Endothelial cell of umbilical vein (primary cell): ENCODE measurements at regions not wholly inside any gene's neighbourhood (a gene's known extent, or its start where the extent isn't known, plus 50 kb on each side); places are given as distances from the start of the nearest gene placed in this dataset.

ENCODE experiments used
- BruUV-seq: library from RNA; stranded (reverse); fragments of 400-500 nt; replicated peaks from 2 replicates; lab custom pipeline; 2021; lab: Mats Ljungman, UMichigan
- CTCF ChIA-PET: fragments of 300-600, 350-600 bp; sonication (Branson Sonifier 250); formaldehyde crosslinking; loops from one replicate; lab custom pipeline; 2021; ENCODE audit warnings: antibody characterized with exemption, inconsistent platforms; lab: Charles Lee
- POLR2A ChIA-PET: fragments of 300-600, 350-600 bp; sonication (Branson Sonifier 250); formaldehyde crosslinking; loops from one replicate; lab custom pipeline; 2021; ENCODE audit warnings: antibody characterized with exemption, inconsistent platforms; lab: Charles Lee
- DNase-seq: peaks from one replicate; pipeline ENCODE4 v3.0.0-alpha.2; 2011; ENCODE audit warnings: low read depth, low spot score
- FAIRE-seq: peaks from 2 replicates; lab custom pipeline; 2011; peaks lifted over from hg19 to GRCh38; lab: Jason Lieb, UNC
- H2AFZ ChIP-seq: 2 replicates; pipeline ENCODE4 v1.6.0; 2012; ENCODE audit warnings: low read depth, low read length, control low read depth, inconsistent platforms
- H3K27ac ChIP-seq: 2 replicates; pipeline ENCODE4 v1.5.1; 2011; ENCODE audit warnings: low read depth, mild to moderate bottlenecking, control low read depth, low read length, moderate library complexity; ENCODE audit not compliant: insufficient read depth
- H3K27me3 ChIP-seq, 2 experiments: 2 replicates each; pipeline versions ENCODE4 v1.6.0 to v1.6.1; 2011; ENCODE audit warnings: low read length in 2 of 2, mixed read lengths in 1 of 2; ENCODE audit not compliant: control insufficient read depth in 2 of 2, insufficient read depth in 2 of 2
- H3K36me3 ChIP-seq, 2 experiments: 2 replicates in 1 of 2; 3 replicates in 1 of 2; pipeline ENCODE4 v1.5.1; 2011; ENCODE audit warnings: low read length in 2 of 2, mild to moderate bottlenecking in 1 of 2, moderate library complexity in 1 of 2; ENCODE audit not compliant: control insufficient read depth in 2 of 2, insufficient read depth in 2 of 2; ENCODE audit errors: extremely low read depth in 1 of 2
- H3K4me1 ChIP-seq: 3 replicates; pipeline ENCODE4 v1.5.1; 2011; ENCODE audit warnings: mild to moderate bottlenecking, low read length; ENCODE audit not compliant: control insufficient read depth, insufficient read depth; ENCODE audit errors: extremely low read depth
- H3K4me2 ChIP-seq: 2 replicates; pipeline ENCODE4 v1.6.1; 2011; ENCODE audit warnings: low read length, control low read depth, mixed read lengths; ENCODE audit not compliant: insufficient read depth
- H3K4me3 ChIP-seq, 3 experiments: fragments of 200-600 bp in 1 of 3; sonication (generic), shearing (Covaris generic) in 1 of 3; replicated peaks in 1 of 3; 2 replicates each; pipeline ENCODE4 v1.5.1; 2011 to 2016; ENCODE audit warnings: control low read depth in 3 of 3, low read length in 3 of 3, mild to moderate bottlenecking in 2 of 3, inconsistent platforms in 1 of 3, low read depth in 1 of 3, moderate library complexity in 1 of 3; ENCODE audit not compliant: insufficient read depth in 1 of 3
- H3K79me2 ChIP-seq: 2 replicates; pipeline ENCODE4 v1.6.0; 2012; ENCODE audit warnings: low read length, inconsistent platforms; ENCODE audit not compliant: control insufficient read depth, insufficient read depth
- H3K9ac ChIP-seq: replicated peaks from 2 replicates; pipeline ENCODE3; 2011; ENCODE audit warnings: low read length, control low read depth; ENCODE audit not compliant: insufficient read depth; ENCODE audit errors: extremely low read depth
- H3K9me1 ChIP-seq: replicated peaks from 3 replicates; pipeline ENCODE4 v1.6.0; 2011; ENCODE audit warnings: mild to moderate bottlenecking, low read length; ENCODE audit not compliant: control insufficient read depth, insufficient read depth; ENCODE audit errors: extremely low read depth
- H3K9me3 ChIP-seq: replicated peaks from 2 replicates; pipeline ENCODE4 v1.5.1; 2012; ENCODE audit warnings: low read length, inconsistent platforms; ENCODE audit not compliant: control insufficient read depth, insufficient read depth
- H4K20me1 ChIP-seq: replicated peaks from 2 replicates; pipeline ENCODE3; 2011; ENCODE audit warnings: mild to moderate bottlenecking, low read length; ENCODE audit not compliant: control insufficient read depth, insufficient read depth; ENCODE audit errors: extremely low read depth
- EZH2 ChIP-seq: IDR thresholded peaks from 2 replicates; pipeline ENCODE4 v1.6.1; 2012; ENCODE audit warnings: borderline replicate concordance, low read depth, mild to moderate bottlenecking, moderate library complexity, low read length, inconsistent platforms; ENCODE audit not compliant: severe bottlenecking
- FOS ChIP-seq: IDR thresholded peaks from 2 replicates; pipeline ENCODE4 v1.6.1; 2011; ENCODE audit warnings: mild to moderate bottlenecking, low read length, moderate library complexity, borderline replicate concordance; ENCODE audit not compliant: insufficient read depth
- GATA2 ChIP-seq: IDR thresholded peaks from 2 replicates; pipeline ENCODE4 v1.7.0; 2011; ENCODE audit warnings: low read depth, mild to moderate bottlenecking, moderate library complexity, mixed read lengths, low read length; ENCODE audit not compliant: insufficient read length, insufficient read depth
- JUN ChIP-seq: IDR thresholded peaks from 2 replicates; pipeline ENCODE4 v1.6.1; 2011; ENCODE audit warnings: borderline replicate concordance, low read depth; ENCODE audit not compliant: insufficient read length, insufficient read depth
- MYC ChIP-seq: IDR thresholded peaks from one replicate; pipeline ENCODE4 v1.6.1; 2011; ENCODE audit warnings: mild to moderate bottlenecking, low read depth, low read length
- POLR2A ChIP-seq: IDR thresholded peaks from 2 replicates; pipeline ENCODE4 v1.6.1; 2012; ENCODE audit warnings: low read depth, mild to moderate bottlenecking, control low read depth, low read length
- POLR2AphosphoS5 ChIP-seq: IDR thresholded peaks from 2 replicates; pipeline ENCODE4 v1.6.1; 2012; ENCODE audit warnings: low read depth, mild to moderate bottlenecking, control low read depth, low read length, moderate library complexity; ENCODE audit not compliant: insufficient read depth
- dilution Hi-C: fragments of 300-500 bp; cut with MboI; formaldehyde crosslinking; loops from one replicate; pipeline ENCODE4 v1.15.0; 2019; ENCODE audit warnings: low sequenced_read_pairs; ENCODE audit not compliant: extremely low pct_ligation_motif_present
- intact Hi-C: fragments of 100-400 bp; cut with micrococcal nuclease; formaldehyde crosslinking; loops from one replicate; pipeline ENCODE4 v1.10.0; 2022
- TF ChIP-seq, protein P1 (sequence below): IDR thresholded peaks from 2 replicates; pipeline ENCODE4 v1.6.1; 2011; ENCODE audit not compliant: insufficient read depth, insufficient read length
- TF ChIP-seq, protein P2 (sequence below), 2 donors: IDR thresholded peaks; 1 replicate in 1 of 2; 2 replicates in 1 of 2; pipeline ENCODE4 v1.5.1; 2011; ENCODE audit warnings: low read length in 2 of 2, mild to moderate bottlenecking in 2 of 2, moderate library complexity in 2 of 2, control low read depth in 1 of 2, inconsistent platforms in 1 of 2, low read depth in 1 of 2; ENCODE audit not compliant: insufficient read depth in 1 of 2; ENCODE audit errors: extremely low read depth in 1 of 2

GRCh38 chr4:29415771-29416170 is 1304.4 kb upstream of the PCDH7 start:
- no peak overlapping the region for H2AFZ ChIP-seq
- H4K20me1 ChIP-seq, result no peaks in the 10 kb centered on the region
- H3K27me3 ChIP-seq, result no peaks in the 10 kb centered on the region
- no peak overlapping the region for H3K9ac ChIP-seq
- ChIA-PET POLR2A (no interaction called here), CTCF (no interaction called here)
- no peak overlapping the region for H3K4me2 ChIP-seq
- H3K9me3 ChIP-seq, result no peaks in the 10 kb centered on the region
- H3K36me3 ChIP-seq, result no peaks in the 10 kb centered on the region
- no peaks in the 10 kb centered on the region for H3K4me1 ChIP-seq
- FAIRE-seq, result no peak
- H3K9me1 ChIP-seq, result no peaks in the 10 kb centered on the region
- TF ChIP-seq, protein P1, sequence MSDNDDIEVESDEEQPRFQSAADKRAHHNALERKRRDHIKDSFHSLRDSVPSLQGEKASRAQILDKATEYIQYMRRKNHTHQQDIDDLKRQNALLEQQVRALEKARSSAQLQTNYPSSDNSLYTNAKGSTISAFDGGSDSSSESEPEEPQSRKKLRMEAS, result no peak
- TF ChIP-seq POLR2AphosphoS5, result no peak
- no peak for TF ChIP-seq FOS
- TF ChIP-seq EZH2, result no peak
- no peak for TF ChIP-seq JUN
- TF ChIP-seq, protein P2, sequence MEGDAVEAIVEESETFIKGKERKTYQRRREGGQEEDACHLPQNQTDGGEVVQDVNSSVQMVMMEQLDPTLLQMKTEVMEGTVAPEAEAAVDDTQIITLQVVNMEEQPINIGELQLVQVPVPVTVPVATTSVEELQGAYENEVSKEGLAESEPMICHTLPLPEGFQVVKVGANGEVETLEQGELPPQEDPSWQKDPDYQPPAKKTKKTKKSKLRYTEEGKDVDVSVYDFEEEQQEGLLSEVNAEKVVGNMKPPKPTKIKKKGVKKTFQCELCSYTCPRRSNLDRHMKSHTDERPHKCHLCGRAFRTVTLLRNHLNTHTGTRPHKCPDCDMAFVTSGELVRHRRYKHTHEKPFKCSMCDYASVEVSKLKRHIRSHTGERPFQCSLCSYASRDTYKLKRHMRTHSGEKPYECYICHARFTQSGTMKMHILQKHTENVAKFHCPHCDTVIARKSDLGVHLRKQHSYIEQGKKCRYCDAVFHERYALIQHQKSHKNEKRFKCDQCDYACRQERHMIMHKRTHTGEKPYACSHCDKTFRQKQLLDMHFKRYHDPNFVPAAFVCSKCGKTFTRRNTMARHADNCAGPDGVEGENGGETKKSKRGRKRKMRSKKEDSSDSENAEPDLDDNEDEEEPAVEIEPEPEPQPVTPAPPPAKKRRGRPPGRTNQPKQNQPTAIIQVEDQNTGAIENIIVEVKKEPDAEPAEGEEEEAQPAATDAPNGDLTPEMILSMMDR (IDR thresholded peaks at IDR 0.05; ENCODE audit: extremely low read depth in 1 of 2, insufficient read depth in 1 of 2, low read depth in 1 of 2, low read length in 2 of 2), result no peak
- TF ChIP-seq POLR2A, result no peak
- no peak for TF ChIP-seq MYC
- TF ChIP-seq GATA2, result no peak
- DNase-seq, result no peak
- intact Hi-C loops, result no loop called here
- dilution Hi-C loops, result no loop called here
- BruUV-seq, result no TSS peak
- no peak overlapping the region for H3K27ac ChIP-seq
- H3K4me3 ChIP-seq, result no peak overlapping the region
- H3K79me2 ChIP-seq, result no peaks in the 10 kb centered on the region
